ENCODE measurements at regions not wholly inside any gene's neighbourhood (a gene's known extent, or its start where the extent isn't known, plus 50 kb on each side); places are given as distances from the start of the nearest gene placed in this dataset.

DNA sequence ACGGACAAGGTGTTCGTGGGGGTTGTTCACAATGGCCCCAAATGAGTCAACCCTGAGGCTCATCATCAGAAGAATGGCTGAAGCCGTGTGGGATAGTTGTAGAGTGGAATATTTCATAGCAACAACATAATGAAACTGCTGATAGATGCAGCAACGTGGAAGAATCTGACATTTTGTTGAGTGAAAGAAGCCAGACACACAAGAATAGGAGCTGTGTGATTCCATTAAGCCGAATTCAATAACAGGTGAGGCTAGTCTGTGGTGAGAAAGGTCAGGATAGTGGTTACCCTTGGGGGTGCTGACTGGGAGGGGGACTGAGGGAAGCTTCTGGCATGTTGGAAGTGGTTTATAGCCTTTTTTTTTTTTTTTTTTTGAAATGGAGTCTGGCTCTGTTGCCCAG, 144.0 kb downstream of the SMAD6 start:
- WGBS (ENCODE audit: extremely low coverage, insufficient read length, low lambda C conversion rate), result no CpG with 5 or more reads among the region's 5 CpGs
- no peak overlapping the region for H4K5ac ChIP-seq (ENCODE audit: insufficient read length, low read depth, low read length)
- H2BK12ac ChIP-seq (ENCODE audit: insufficient read length, low read depth, low read length), result no peak overlapping the region
- no peak overlapping the region for H3K18ac ChIP-seq (ENCODE audit: insufficient read length, low read depth, low read length)
- H3K23ac ChIP-seq (ENCODE audit: insufficient read length, low read depth, low read length), result no peak overlapping the region
- no peak overlapping the region for H4K91ac ChIP-seq (ENCODE audit: insufficient read length, low read depth, low read length)
- H2AK5ac ChIP-seq (ENCODE audit: insufficient read length, low read length), result no peak overlapping the region
- no peak overlapping the region for H3K14ac ChIP-seq (ENCODE audit: insufficient read depth, low read length)
- H3K4me2 ChIP-seq (ENCODE audit: insufficient read depth, insufficient read length, low read length), result no peak overlapping the region
- H3K27ac ChIP-seq (ENCODE audit: insufficient read length, low read depth, low read length), result no peak overlapping the region
- H3K4ac ChIP-seq (ENCODE audit: low read depth, low read length), result no peak overlapping the region
- Mint-ChIP-seq H3K27ac (peak overlapping the region in 1 of 3 experiments; percentile 91; a peak in 1 of 7 replicates), H3K4me3 (no peak overlapping the region), H3K4me1 (peaks cover 15 to 17% of the 10 kb centered on the region in 2 experiments), H3K9me3 (no peaks in the 10 kb centered on the region), H3K27me3 (ENCODE audit: low read depth) (peaks cover 37% of the 10 kb centered on the region), H3K36me3 (ENCODE audit: insufficient read depth in 1 of 3, low read depth in 3 of 3) (no peaks in the 10 kb centered on the region; a peak in 1 of 7 replicates)
- no peak overlapping the region for H2AFZ ChIP-seq (ENCODE audit: low read length)
- no peak overlapping the region for H2BK15ac ChIP-seq (ENCODE audit: low read depth, low read length)
- no peak overlapping the region for H4K8ac ChIP-seq (replicated peaks; ENCODE audit: insufficient read length, low read depth, low read length)
- H2BK120ac ChIP-seq (ENCODE audit: low read depth, low read length, poor library complexity, severe bottlenecking), result no peak overlapping the region
- no peak overlapping the region for H2BK20ac ChIP-seq (ENCODE audit: low read depth, low read length, poor library complexity, severe bottlenecking)
- no peak overlapping the region for H3K56ac ChIP-seq (ENCODE audit: insufficient read length, low read depth, low read length)
- no peaks in the 10 kb centered on the region for H3K79me1 ChIP-seq (ENCODE audit: insufficient read depth, low read depth, low read length, poor library complexity, severe bottlenecking)
- no peak overlapping the region for H3T11ph ChIP-seq (ENCODE audit: low read length)
- no peaks in the 10 kb centered on the region for H3K9me3 ChIP-seq (ENCODE audit: control insufficient read depth, low read depth, low read length)
- H3K79me2 ChIP-seq (ENCODE audit: insufficient read depth, low read length), result no peaks in the 10 kb centered on the region
- no peaks in the 10 kb centered on the region for H4K20me1 ChIP-seq (ENCODE audit: control insufficient read depth, insufficient read depth, insufficient read length)
- peaks cover 14% of the 10 kb centered on the region; the same call in 1 of the 2 replicates for H3K27me3 ChIP-seq (ENCODE audit: insufficient read depth, low read length)
- no peaks in the 10 kb centered on the region for H3K4me1 ChIP-seq (ENCODE audit: insufficient read depth, low read length)
- TF ChIP-seq, protein P1, sequence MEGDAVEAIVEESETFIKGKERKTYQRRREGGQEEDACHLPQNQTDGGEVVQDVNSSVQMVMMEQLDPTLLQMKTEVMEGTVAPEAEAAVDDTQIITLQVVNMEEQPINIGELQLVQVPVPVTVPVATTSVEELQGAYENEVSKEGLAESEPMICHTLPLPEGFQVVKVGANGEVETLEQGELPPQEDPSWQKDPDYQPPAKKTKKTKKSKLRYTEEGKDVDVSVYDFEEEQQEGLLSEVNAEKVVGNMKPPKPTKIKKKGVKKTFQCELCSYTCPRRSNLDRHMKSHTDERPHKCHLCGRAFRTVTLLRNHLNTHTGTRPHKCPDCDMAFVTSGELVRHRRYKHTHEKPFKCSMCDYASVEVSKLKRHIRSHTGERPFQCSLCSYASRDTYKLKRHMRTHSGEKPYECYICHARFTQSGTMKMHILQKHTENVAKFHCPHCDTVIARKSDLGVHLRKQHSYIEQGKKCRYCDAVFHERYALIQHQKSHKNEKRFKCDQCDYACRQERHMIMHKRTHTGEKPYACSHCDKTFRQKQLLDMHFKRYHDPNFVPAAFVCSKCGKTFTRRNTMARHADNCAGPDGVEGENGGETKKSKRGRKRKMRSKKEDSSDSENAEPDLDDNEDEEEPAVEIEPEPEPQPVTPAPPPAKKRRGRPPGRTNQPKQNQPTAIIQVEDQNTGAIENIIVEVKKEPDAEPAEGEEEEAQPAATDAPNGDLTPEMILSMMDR (conservative IDR thresholded peaks at IDR 0.05), result no peak
- DNase-seq, result no peak
- no peak overlapping the region for H3K9ac ChIP-seq (ENCODE audit: extremely low read depth, insufficient read length, low read length)
- H2BK5ac ChIP-seq (ENCODE audit: insufficient read length, low read length), result no peak overlapping the region
- H3K23me2 ChIP-seq (ENCODE audit: insufficient read length, low read depth, low read length, poor library complexity, severe bottlenecking), result peaks cover 5% of the 10 kb centered on the region

Data from H9 (cell line).